ENCODE measurements at regions not wholly inside any gene's neighbourhood (a gene's known extent, or its start where the extent isn't known, plus 50 kb on each side); places are given as distances from the start of the nearest gene placed in this dataset.
"Not testable (repeated sequence)": the region's sequence is repeated elsewhere in the genome, so short reads cannot be mapped to it uniquely, and the experiment has no call there.

DNA sequence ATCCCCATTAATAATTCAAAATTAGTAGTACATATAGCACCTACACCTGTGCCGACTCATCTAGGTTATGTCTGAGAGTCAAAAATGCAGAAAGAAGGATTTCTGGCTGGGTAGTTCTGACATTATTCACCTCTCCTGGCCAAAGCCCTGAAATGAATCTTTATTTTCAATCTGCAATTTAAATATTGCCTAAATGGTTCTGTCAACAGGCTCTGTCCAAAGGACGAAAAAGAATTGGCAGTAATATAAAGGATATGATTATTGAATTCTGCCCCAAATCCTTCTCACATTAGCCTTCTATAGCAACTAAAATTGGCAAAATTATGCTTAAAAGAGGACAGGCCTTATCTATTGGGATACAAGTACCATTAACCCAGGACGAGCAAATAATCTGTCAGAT, 86.9 kb upstream of the SPANXN4 start:
- no peak overlapping the region for H2AK5ac ChIP-seq (ENCODE audit: insufficient read length, low read length)
- H2BK20ac ChIP-seq (ENCODE audit: low read depth, low read length, poor library complexity, severe bottlenecking) = no peak overlapping the region
- no peak overlapping the region for H4K91ac ChIP-seq (ENCODE audit: insufficient read length, low read depth, low read length)
- no peak overlapping the region for H3T11ph ChIP-seq (ENCODE audit: low read length)
- no peaks in the 10 kb centered on the region for H3K4me1 Mint-ChIP-seq
- no peaks in the 10 kb centered on the region; a peak in 1 of 7 replicates for H3K36me3 Mint-ChIP-seq (ENCODE audit: insufficient read depth in 1 of 3, low read depth in 3 of 3)
- no peak overlapping the region for H2BK12ac ChIP-seq (ENCODE audit: insufficient read length, low read depth, low read length)
- no peak overlapping the region for H3K4me2 ChIP-seq (ENCODE audit: insufficient read depth, insufficient read length, low read length)
- no peaks in the 10 kb centered on the region for H3K27me3 Mint-ChIP-seq (ENCODE audit: low read depth)
- no peak overlapping the region for H2BK15ac ChIP-seq (ENCODE audit: low read depth, low read length)
- H3K79me1 ChIP-seq (ENCODE audit: insufficient read depth, low read depth, low read length, poor library complexity, severe bottlenecking) = no peaks in the 10 kb centered on the region
- H3K18ac ChIP-seq (ENCODE audit: insufficient read length, low read depth, low read length) = no peak overlapping the region
- H3K23me2 ChIP-seq (ENCODE audit: insufficient read length, low read depth, low read length, poor library complexity, severe bottlenecking) = no peaks in the 10 kb centered on the region
- H3K14ac ChIP-seq (ENCODE audit: insufficient read depth, low read length) = no peak overlapping the region
- no peak overlapping the region for H4K5ac ChIP-seq (ENCODE audit: insufficient read length, low read depth, low read length)
- peaks cover 57 to 64% of the 10 kb centered on the region in 2 experiments for H3K9me3 Mint-ChIP-seq
- no CpG with 5 or more reads among the region's 3 CpGs for WGBS (ENCODE audit: extremely low coverage, insufficient read length, low lambda C conversion rate)
- H3K79me2 ChIP-seq (ENCODE audit: insufficient read depth, low read length) = no peaks in the 10 kb centered on the region
- H3K27ac ChIP-seq (ENCODE audit: insufficient read length, low read depth, low read length) = no peak overlapping the region
- H3K23ac ChIP-seq (ENCODE audit: insufficient read length, low read depth, low read length) = no peak overlapping the region
- no peak overlapping the region for H2AFZ ChIP-seq (ENCODE audit: low read length)
- H3K9me3 ChIP-seq (ENCODE audit: control insufficient read depth, low read depth, low read length) = no peaks in the 10 kb centered on the region
- no peak overlapping the region for H3K4me3 Mint-ChIP-seq
- H3K9ac ChIP-seq (ENCODE audit: extremely low read depth, insufficient read length, low read length) = no peak overlapping the region
- no peak overlapping the region for H3K4ac ChIP-seq (ENCODE audit: low read depth, low read length)
- H2BK120ac ChIP-seq (ENCODE audit: low read depth, low read length, poor library complexity, severe bottlenecking) = no peak overlapping the region
- no peak overlapping the region for H4K8ac ChIP-seq (replicated peaks; ENCODE audit: insufficient read length, low read depth, low read length)
- H3K27me3 ChIP-seq (ENCODE audit: insufficient read depth, low read length) = no peaks in the 10 kb centered on the region
- TF ChIP-seq, protein P1, sequence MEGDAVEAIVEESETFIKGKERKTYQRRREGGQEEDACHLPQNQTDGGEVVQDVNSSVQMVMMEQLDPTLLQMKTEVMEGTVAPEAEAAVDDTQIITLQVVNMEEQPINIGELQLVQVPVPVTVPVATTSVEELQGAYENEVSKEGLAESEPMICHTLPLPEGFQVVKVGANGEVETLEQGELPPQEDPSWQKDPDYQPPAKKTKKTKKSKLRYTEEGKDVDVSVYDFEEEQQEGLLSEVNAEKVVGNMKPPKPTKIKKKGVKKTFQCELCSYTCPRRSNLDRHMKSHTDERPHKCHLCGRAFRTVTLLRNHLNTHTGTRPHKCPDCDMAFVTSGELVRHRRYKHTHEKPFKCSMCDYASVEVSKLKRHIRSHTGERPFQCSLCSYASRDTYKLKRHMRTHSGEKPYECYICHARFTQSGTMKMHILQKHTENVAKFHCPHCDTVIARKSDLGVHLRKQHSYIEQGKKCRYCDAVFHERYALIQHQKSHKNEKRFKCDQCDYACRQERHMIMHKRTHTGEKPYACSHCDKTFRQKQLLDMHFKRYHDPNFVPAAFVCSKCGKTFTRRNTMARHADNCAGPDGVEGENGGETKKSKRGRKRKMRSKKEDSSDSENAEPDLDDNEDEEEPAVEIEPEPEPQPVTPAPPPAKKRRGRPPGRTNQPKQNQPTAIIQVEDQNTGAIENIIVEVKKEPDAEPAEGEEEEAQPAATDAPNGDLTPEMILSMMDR (conservative IDR thresholded peaks at IDR 0.05) = no peak
- no peak for DNase-seq
- no peak overlapping the region for H3K27ac Mint-ChIP-seq
- no peak overlapping the region for H2BK5ac ChIP-seq (ENCODE audit: insufficient read length, low read length)
- no peaks in the 10 kb centered on the region for H3K4me1 ChIP-seq (ENCODE audit: insufficient read depth, low read length)
- no peaks in the 10 kb centered on the region for H4K20me1 ChIP-seq (ENCODE audit: control insufficient read depth, insufficient read depth, insufficient read length)
- H3K56ac ChIP-seq (ENCODE audit: insufficient read length, low read depth, low read length) = no peak overlapping the region

DNA sequence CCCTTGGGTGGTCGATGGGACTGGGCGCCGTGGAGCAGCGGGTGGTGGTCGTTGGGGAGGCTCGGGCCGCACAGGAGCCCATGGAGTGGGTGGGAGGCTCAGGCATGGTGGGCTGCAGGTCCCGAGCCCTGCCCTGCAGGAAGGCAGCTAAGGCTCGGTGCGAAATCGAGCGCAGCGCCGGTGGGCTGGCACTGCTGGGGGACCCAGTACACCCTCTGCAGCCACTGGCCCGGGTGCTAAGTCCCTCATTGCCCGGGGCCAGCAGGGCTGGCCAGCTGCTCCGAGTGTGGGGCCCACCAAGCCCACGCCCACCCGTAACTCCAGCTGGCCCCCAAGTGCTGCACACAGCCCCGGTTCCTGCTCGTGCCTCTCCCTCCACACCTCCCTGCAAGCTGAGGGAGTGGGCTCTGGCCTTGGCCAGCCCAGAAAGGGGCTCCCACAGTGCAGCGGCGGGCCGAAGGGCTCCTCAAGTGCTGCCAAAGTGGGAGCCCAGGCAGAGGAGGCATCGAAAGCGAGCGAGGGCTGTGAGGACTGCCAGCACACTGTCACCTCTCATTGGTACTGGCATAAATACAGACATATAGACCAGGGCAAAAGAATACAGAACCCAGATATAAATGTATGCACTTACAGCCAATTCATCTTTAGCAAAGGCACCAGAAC, 53.5 kb upstream of the SPANXN4 start:
- H2AK5ac ChIP-seq (ENCODE audit: insufficient read length, low read length); H4K20me1 ChIP-seq (ENCODE audit: control insufficient read depth, insufficient read depth, insufficient read length); H3T11ph ChIP-seq (ENCODE audit: low read length); H3K23me2 ChIP-seq (ENCODE audit: insufficient read length, low read depth, low read length, poor library complexity, severe bottlenecking); H3K4me1 Mint-ChIP-seq; H4K8ac ChIP-seq (replicated peaks; ENCODE audit: insufficient read length, low read depth, low read length); H3K27me3 Mint-ChIP-seq (ENCODE audit: low read depth); H2BK5ac ChIP-seq (ENCODE audit: insufficient read length, low read length); H3K27me3 ChIP-seq (ENCODE audit: insufficient read depth, low read length); H3K36me3 Mint-ChIP-seq (ENCODE audit: insufficient read depth in 1 of 3, low read depth in 3 of 3); H3K4ac ChIP-seq (ENCODE audit: low read depth, low read length); H3K56ac ChIP-seq (ENCODE audit: insufficient read length, low read depth, low read length); H3K9ac ChIP-seq (ENCODE audit: extremely low read depth, insufficient read length, low read length); H2BK20ac ChIP-seq (ENCODE audit: low read depth, low read length, poor library complexity, severe bottlenecking); H3K27ac ChIP-seq (ENCODE audit: insufficient read length, low read depth, low read length); H3K14ac ChIP-seq (ENCODE audit: insufficient read depth, low read length); H4K5ac ChIP-seq (ENCODE audit: insufficient read length, low read depth, low read length); DNase-seq; H2BK12ac ChIP-seq (ENCODE audit: insufficient read length, low read depth, low read length); H3K9me3 ChIP-seq (ENCODE audit: control insufficient read depth, low read depth, low read length); H3K79me2 ChIP-seq (ENCODE audit: insufficient read depth, low read length); H3K23ac ChIP-seq (ENCODE audit: insufficient read length, low read depth, low read length); H3K79me1 ChIP-seq (ENCODE audit: insufficient read depth, low read depth, low read length, poor library complexity, severe bottlenecking); H3K4me2 ChIP-seq (ENCODE audit: insufficient read depth, insufficient read length, low read length); H2BK120ac ChIP-seq (ENCODE audit: low read depth, low read length, poor library complexity, severe bottlenecking); H2BK15ac ChIP-seq (ENCODE audit: low read depth, low read length); H4K91ac ChIP-seq (ENCODE audit: insufficient read length, low read depth, low read length); H3K18ac ChIP-seq (ENCODE audit: insufficient read length, low read depth, low read length); H3K27ac Mint-ChIP-seq; H2AFZ ChIP-seq (ENCODE audit: low read length); H3K4me1 ChIP-seq (ENCODE audit: insufficient read depth, low read length); H3K4me3 Mint-ChIP-seq: not testable (repeated sequence)
- no CpG with 5 or more reads among the region's 27 CpGs for WGBS (ENCODE audit: extremely low coverage, insufficient read length, low lambda C conversion rate)
- H3K9me3 Mint-ChIP-seq = peaks cover 64 to 67% of the 10 kb centered on the region in 2 experiments

All from H9 (cell line).